ENCODE measurements at regions not wholly inside any gene's neighbourhood (a gene's known extent, or its start where the extent isn't known, plus 50 kb on each side); places are given as distances from the start of the nearest gene placed in this dataset.
"Not testable (repeated sequence)": the region's sequence is repeated elsewhere in the genome, so short reads cannot be mapped to it uniquely, and the experiment has no call there.

- no peaks in the 10 kb centered on the region for H3K9me3 ChIP-seq
- H3K4me1 ChIP-seq, result no peaks in the 10 kb centered on the region
- H3K36me3 ChIP-seq (replicated peaks), result no peaks in the 10 kb centered on the region
- H3K4me3 ChIP-seq, result no peak overlapping the region
- no peaks in the 10 kb centered on the region for H3K27me3 ChIP-seq (ENCODE audit: low read depth)
- DNase-seq (ENCODE audit: low spot score in 2 of 2), result no peak
- in situ Hi-C loops (cut with MboI; ENCODE audit: low sequenced_read_pairs), result no loop called here
Observed at GRCh38 chr17:20925954-20926353, 116.9 kb downstream of the USP22 start.

- no peaks in the 10 kb centered on the region for H3K9me3 ChIP-seq
- H3K27me3 ChIP-seq (ENCODE audit: low read depth), result no peaks in the 10 kb centered on the region
- H3K4me3 ChIP-seq, result no peak overlapping the region
- H3K4me1 ChIP-seq, result no peaks in the 10 kb centered on the region
- in situ Hi-C loops (cut with MboI; ENCODE audit: low sequenced_read_pairs), result no loop called here
- no peak for DNase-seq (ENCODE audit: low spot score in 2 of 2)
- H3K36me3 ChIP-seq (replicated peaks), result no peaks in the 10 kb centered on the region
Observed at GRCh38 chr17:20926532-20926931, 116.3 kb downstream of the USP22 start.

GRCh38 chr17:20927308-20927977 is 115.4 kb downstream of the USP22 start:
- Histone ChIP-seq H3K4me3 (no peak overlapping the region), H3K27me3 (ENCODE audit: low read depth) (no peaks in the 10 kb centered on the region), H3K4me1 (no peaks in the 10 kb centered on the region), H3K9me3 (no peaks in the 10 kb centered on the region), H3K36me3 (replicated peaks) (no peaks in the 10 kb centered on the region)
- no peak for DNase-seq (ENCODE audit: low spot score in 2 of 2)
- in situ Hi-C loops (cut with MboI; ENCODE audit: low sequenced_read_pairs), result no loop called here

GRCh38 chr17:20929334-20929733 is 113.5 kb downstream of the USP22 start:
- DNase-seq (ENCODE audit: low spot score in 2 of 2), result no peak
- Histone ChIP-seq H3K27me3 (ENCODE audit: low read depth) (no peaks in the 10 kb centered on the region), H3K9me3 (no peaks in the 10 kb centered on the region), H3K4me3 (no peak overlapping the region), H3K36me3 (replicated peaks) (no peaks in the 10 kb centered on the region), H3K4me1 (no peaks in the 10 kb centered on the region)
- in situ Hi-C loops (cut with MboI; ENCODE audit: low sequenced_read_pairs), result no loop called here

- Histone ChIP-seq H3K9me3 (no peaks in the 10 kb centered on the region), H3K4me3 (no peak overlapping the region), H3K4me1 (no peaks in the 10 kb centered on the region), H3K27me3 (ENCODE audit: low read depth) (no peaks in the 10 kb centered on the region), H3K36me3 (replicated peaks) (no peaks in the 10 kb centered on the region)
- DNase-seq (ENCODE audit: low spot score in 2 of 2), result no peak
- in situ Hi-C loops (cut with MboI; ENCODE audit: low sequenced_read_pairs), result no loop called here
Observed at GRCh38 chr17:20930081-20930760, 112.6 kb downstream of the USP22 start.

GRCh38 chr17:20933040-20933439 is 109.8 kb downstream of the USP22 start:
- in situ Hi-C loops (cut with MboI; ENCODE audit: low sequenced_read_pairs); H3K36me3 ChIP-seq (replicated peaks); H3K27me3 ChIP-seq (ENCODE audit: low read depth); DNase-seq (ENCODE audit: low spot score in 2 of 2); H3K4me3 ChIP-seq; H3K9me3 ChIP-seq; H3K4me1 ChIP-seq: not testable (repeated sequence)

GRCh38 chr17:20934288-20934687 is 108.5 kb downstream of the USP22 start:
- Histone ChIP-seq H3K9me3 (no peaks in the 10 kb centered on the region), H3K27me3 (ENCODE audit: low read depth) (no peaks in the 10 kb centered on the region), H3K4me3 (no peak overlapping the region), H3K36me3 (replicated peaks) (no peaks in the 10 kb centered on the region), H3K4me1 (no peaks in the 10 kb centered on the region)
- in situ Hi-C loops (cut with MboI; ENCODE audit: low sequenced_read_pairs), result no loop called here
- DNase-seq (ENCODE audit: low spot score in 2 of 2), result no peak

GRCh38 chr17:20935740-20936139 is 107.1 kb downstream of the USP22 start:
- DNase-seq (ENCODE audit: low spot score in 2 of 2), result no peak
- H3K27me3 ChIP-seq (ENCODE audit: low read depth), result no peaks in the 10 kb centered on the region
- H3K9me3 ChIP-seq, result no peaks in the 10 kb centered on the region
- no peak overlapping the region for H3K4me3 ChIP-seq
- in situ Hi-C loops (cut with MboI; ENCODE audit: low sequenced_read_pairs), result no loop called here
- H3K36me3 ChIP-seq (replicated peaks), result no peaks in the 10 kb centered on the region
- H3K4me1 ChIP-seq, result no peaks in the 10 kb centered on the region

GRCh38 chr17:20938244-20938643 is 104.6 kb downstream of the USP22 start:
- no peak for DNase-seq (ENCODE audit: low spot score in 2 of 2)
- in situ Hi-C loops (cut with MboI; ENCODE audit: low sequenced_read_pairs), result no loop called here
- Histone ChIP-seq H3K4me3 (no peak overlapping the region), H3K4me1 (no peaks in the 10 kb centered on the region), H3K9me3 (no peaks in the 10 kb centered on the region), H3K36me3 (replicated peaks) (no peaks in the 10 kb centered on the region), H3K27me3 (ENCODE audit: low read depth) (no peaks in the 10 kb centered on the region)

- H3K36me3 ChIP-seq (replicated peaks), result no peaks in the 10 kb centered on the region
- no peaks in the 10 kb centered on the region for H3K9me3 ChIP-seq
- no peaks in the 10 kb centered on the region for H3K27me3 ChIP-seq (ENCODE audit: low read depth)
- in situ Hi-C loops (cut with MboI; ENCODE audit: low sequenced_read_pairs), result no loop called here
- no peak for DNase-seq (ENCODE audit: low spot score in 2 of 2)
- H3K4me3 ChIP-seq, result no peak overlapping the region
- no peaks in the 10 kb centered on the region for H3K4me1 ChIP-seq
Observed at GRCh38 chr17:20938988-20939615, 103.7 kb downstream of the USP22 start.

- no peak overlapping the region for H3K4me3 ChIP-seq
- H3K9me3 ChIP-seq, result no peaks in the 10 kb centered on the region
- no peaks in the 10 kb centered on the region for H3K27me3 ChIP-seq (ENCODE audit: low read depth)
- H3K36me3 ChIP-seq (replicated peaks), result no peaks in the 10 kb centered on the region
- no peaks in the 10 kb centered on the region for H3K4me1 ChIP-seq
- DNase-seq (ENCODE audit: low spot score in 2 of 2), result no peak
- in situ Hi-C loops (cut with MboI; ENCODE audit: low sequenced_read_pairs), result no loop called here
Observed at GRCh38 chr17:20941872-20942271, 100.9 kb downstream of the USP22 start.

- in situ Hi-C loops (cut with MboI; ENCODE audit: low sequenced_read_pairs), result no loop called here
- no peaks in the 10 kb centered on the region for H3K36me3 ChIP-seq (replicated peaks)
Observed at GRCh38 chr17:20944014-20944865, 98.6 kb downstream of the USP22 start.

GRCh38 chr17:20947708-20948107 is 95.1 kb downstream of the USP22 start:
- in situ Hi-C loops (cut with MboI; ENCODE audit: low sequenced_read_pairs); H3K36me3 ChIP-seq (replicated peaks); DNase-seq (ENCODE audit: low spot score in 2 of 2); H3K4me1 ChIP-seq; H3K9me3 ChIP-seq; H3K27me3 ChIP-seq (ENCODE audit: low read depth); H3K4me3 ChIP-seq: not testable (repeated sequence)

More at GRCh38 chr17:20944014-20944865, 98.6 kb downstream of the USP22 start:
- peak in 1 of 2 experiments; percentile 28 for DNase-seq (ENCODE audit: low spot score in 2 of 2)
- Histone ChIP-seq H3K4me3 (no peak overlapping the region), H3K4me1 (no peaks in the 10 kb centered on the region), H3K27me3 (ENCODE audit: low read depth) (no peaks in the 10 kb centered on the region), H3K9me3 (no peaks in the 10 kb centered on the region)

All from HAP-1 (cell line).